Calu3 (cell line): ENCODE measurements at regions not wholly inside any gene's neighbourhood (a gene's known extent, or its start where the extent isn't known, plus 50 kb on each side); places are given as distances from the start of the nearest gene placed in this dataset.

Experiments
- BruUV-seq: library from RNA; stranded (reverse); fragments of 400-500 nt; replicated peaks from 2 replicates; lab custom pipeline; 2021; lab: Mats Ljungman, UMichigan
- CTCF ChIA-PET: fragments of 300-600 bp; sonication (Branson Sonifier 250); formaldehyde crosslinking; loops from one replicate; lab custom pipeline; 2022; ENCODE audit warnings: antibody characterized with exemption; lab: Charles Lee
- DNase-seq: peaks from one replicate; pipeline ENCODE4 v3.0.0; 2022
- H3K27ac Mint-ChIP-seq: one replicate; pipeline ENCODE4 v1.8.0; 2022; ENCODE audit warnings: mixed read lengths; ENCODE audit not compliant: unreplicated experiment
- H3K27me3 Mint-ChIP-seq: one replicate; pipeline ENCODE4 v1.8.0; 2022; ENCODE audit warnings: mixed read lengths; ENCODE audit not compliant: unreplicated experiment
- H3K36me3 Mint-ChIP-seq: one replicate; pipeline ENCODE4 v1.8.0; 2022; ENCODE audit warnings: mild to moderate bottlenecking, moderate library complexity, mixed read lengths; ENCODE audit not compliant: insufficient read depth, unreplicated experiment
- H3K4me1 Mint-ChIP-seq: one replicate; pipeline ENCODE4 v1.8.0; 2022; ENCODE audit warnings: mild to moderate bottlenecking, low read depth, mixed read lengths; ENCODE audit not compliant: unreplicated experiment
- H3K4me3 Mint-ChIP-seq: one replicate; pipeline ENCODE4 v1.8.0; 2022; ENCODE audit warnings: mild to moderate bottlenecking, low read depth, moderate library complexity, mixed read lengths; ENCODE audit not compliant: unreplicated experiment
- H3K9me3 Mint-ChIP-seq: one replicate; pipeline ENCODE4 v1.8.0; 2022; ENCODE audit warnings: low read depth, mixed read lengths; ENCODE audit not compliant: unreplicated experiment
- CTCF ChIP-seq: fragments of 200-600 bp; IDR thresholded peaks from one replicate; pipeline ENCODE4 v1.8.0; 2022; ENCODE audit warnings: antibody characterized with exemption; ENCODE audit not compliant: unreplicated experiment
- intact Hi-C: fragments of 100-400 bp; cut with micrococcal nuclease; formaldehyde crosslinking; loops from one replicate; pipeline ENCODE4 v1.10.0; 2022; ENCODE audit not compliant: unreplicated experiment

- no peak overlapping the region for H3K4me3 Mint-ChIP-seq
- intact Hi-C loops = no loop called here
- DNase-seq = no peak
Observed at GRCh38 chr6:93989630-93990029, 570.3 kb upstream of the EPHA7 start.

GRCh38 chr6:93985953-93986352, 566.6 kb upstream of the EPHA7 start:
- H3K4me3 Mint-ChIP-seq = no peak overlapping the region
- H3K27me3 Mint-ChIP-seq = no peaks in the 10 kb centered on the region
- H3K4me1 Mint-ChIP-seq = no peaks in the 10 kb centered on the region
- TF ChIP-seq CTCF = no peak
- intact Hi-C loops = no loop called here
- H3K36me3 Mint-ChIP-seq = no peaks in the 10 kb centered on the region
- no peak for DNase-seq
- no peak overlapping the region for H3K27ac Mint-ChIP-seq
- CTCF ChIA-PET = no interaction called here
- no TSS peak for BruUV-seq
- H3K9me3 Mint-ChIP-seq = peaks cover 8% of the 10 kb centered on the region

More at GRCh38 chr6:93989630-93990029, 570.3 kb upstream of the EPHA7 start:
- Mint-ChIP-seq H3K9me3 (peaks cover 9% of the 10 kb centered on the region), H3K36me3 (no peaks in the 10 kb centered on the region), H3K4me1 (no peaks in the 10 kb centered on the region), H3K27ac (no peak overlapping the region), H3K27me3 (no peaks in the 10 kb centered on the region)
- CTCF ChIA-PET = no interaction called here
- no TSS peak for BruUV-seq
- TF ChIP-seq CTCF = no peak

GRCh38 chr6:93975159-93975558, 555.8 kb upstream of the EPHA7 start:
- DNase-seq = no peak
- no TSS peak for BruUV-seq
- peaks cover 14% of the 10 kb centered on the region for H3K9me3 Mint-ChIP-seq
- no peak for TF ChIP-seq CTCF
- no peaks in the 10 kb centered on the region for H3K36me3 Mint-ChIP-seq
- CTCF ChIA-PET = no interaction called here
- H3K4me1 Mint-ChIP-seq = no peaks in the 10 kb centered on the region
- no peak overlapping the region for H3K27ac Mint-ChIP-seq
- intact Hi-C loops = no loop called here
- no peak overlapping the region for H3K4me3 Mint-ChIP-seq
- no peaks in the 10 kb centered on the region for H3K27me3 Mint-ChIP-seq

GRCh38 chr6:93974332-93974731, 555.0 kb upstream of the EPHA7 start:
- intact Hi-C loops = no loop called here
- Mint-ChIP-seq H3K27me3 (no peaks in the 10 kb centered on the region), H3K4me3 (no peak overlapping the region), H3K4me1 (no peaks in the 10 kb centered on the region), H3K27ac (no peak overlapping the region), H3K9me3 (peaks cover 15% of the 10 kb centered on the region), H3K36me3 (no peaks in the 10 kb centered on the region)
- CTCF ChIA-PET = no interaction called here
- no peak for DNase-seq
- no peak for TF ChIP-seq CTCF
- BruUV-seq = no TSS peak
